Uterus (tissue), 3 donors: ENCODE measurements at regions not wholly inside any gene's neighbourhood (a gene's known extent, or its start where the extent isn't known, plus 50 kb on each side); places are given as distances from the start of the nearest gene placed in this dataset.

ENCODE experiments used
- DNase-seq, 2 donors: peaks; one replicate each; pipeline ENCODE4 v3.0.0-alpha.2; 2019 to 2020
- H3K27ac ChIP-seq, 2 donors: fragments of 200-600 bp; sonication (generic); 1 replicate in 1 of 2; 2 replicates in 1 of 2; pipeline ENCODE4 v1.5.1; 2016 to 2018
- H3K27me3 ChIP-seq, 2 donors: fragments of 200-600 bp; sonication (generic); one replicate each; pipeline ENCODE4 v1.5.1; 2018 to 2019; ENCODE audit warnings: control low read depth in 1 of 2
- H3K36me3 ChIP-seq, 2 donors: fragments of 200-600 bp; sonication (generic); one replicate each; pipeline ENCODE4 v1.5.1; 2019; ENCODE audit warnings: control low read depth in 1 of 2
- H3K4me1 ChIP-seq, 2 donors: fragments of 200-600 bp; sonication (generic); one replicate each; pipeline ENCODE4 v1.5.1; 2018 to 2019; ENCODE audit warnings: control low read depth in 1 of 2
- H3K4me3 ChIP-seq, 2 donors: fragments of 200-600 bp; sonication (generic); 1 replicate in 1 of 2; 2 replicates in 1 of 2; pipeline ENCODE4 v1.5.1; 2018 to 2019; ENCODE audit warnings: mild to moderate bottlenecking in 1 of 2
- H3K9me3 ChIP-seq, 2 donors: fragments of 200-600 bp; sonication (generic); one replicate each; pipeline ENCODE4 v1.5.1; 2019; ENCODE audit warnings: control low read depth in 1 of 2
- POLR2A ChIP-seq, 2 donors: fragments of 450-650 bp; IDR thresholded peaks; one replicate each; pipeline ENCODE4 v1.6.1; 2016; ENCODE audit warnings: antibody characterized with exemption in 2 of 2, mild to moderate bottlenecking in 1 of 2, moderate library complexity in 1 of 2
- intact Hi-C: fragments of 100-400 bp; cut with DNase I; formaldehyde crosslinking; loops from one replicate; pipeline ENCODE4 v1.15.1; 2023; ENCODE audit warnings: low total_unique reads
- TF ChIP-seq, protein P1 (sequence below), 4 experiments: fragments of 200-600 bp in 2 of 4; fragments of 450-650 bp in 2 of 4; sonication (generic) in 2 of 4; IDR thresholded peaks; one replicate each; pipeline ENCODE4 v1.5.1; 2016 to 2019; ENCODE audit warnings: antibody characterized with exemption in 4 of 4, mild to moderate bottlenecking in 2 of 4, moderate library complexity in 1 of 4
- donor health status: DM: yes; HTN: yes; CAD: no.

DNA sequence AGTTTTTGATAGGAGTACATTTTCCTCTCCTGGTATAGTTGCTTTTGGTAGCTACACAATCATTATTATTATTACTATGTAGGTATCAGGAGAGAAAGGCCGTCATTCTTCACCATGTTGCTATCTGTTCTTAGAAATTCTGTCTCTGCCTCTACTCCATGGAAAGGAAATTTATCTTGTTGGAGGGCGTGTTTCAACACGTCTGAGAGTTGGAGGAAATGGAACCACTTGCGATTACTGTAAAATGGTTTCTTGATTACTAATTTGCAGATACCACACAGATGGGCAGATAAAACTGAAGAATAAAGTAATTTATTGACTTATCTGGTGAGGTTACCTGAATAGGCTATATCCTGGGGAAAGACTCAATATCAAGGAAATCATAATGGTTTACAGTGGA lies 488.4 kb downstream of the NR2F2 start:
- no peak overlapping the region for H3K4me3 ChIP-seq
- H3K27me3 ChIP-seq, result no peaks in the 10 kb centered on the region
- intact Hi-C loops, result no loop called here
- DNase-seq, result no peak
- H3K36me3 ChIP-seq, result no peaks in the 10 kb centered on the region
- no peak overlapping the region for H3K27ac ChIP-seq
- no peak for TF ChIP-seq POLR2A (IDR thresholded peaks at IDR 0.05)
- TF ChIP-seq, protein P1, sequence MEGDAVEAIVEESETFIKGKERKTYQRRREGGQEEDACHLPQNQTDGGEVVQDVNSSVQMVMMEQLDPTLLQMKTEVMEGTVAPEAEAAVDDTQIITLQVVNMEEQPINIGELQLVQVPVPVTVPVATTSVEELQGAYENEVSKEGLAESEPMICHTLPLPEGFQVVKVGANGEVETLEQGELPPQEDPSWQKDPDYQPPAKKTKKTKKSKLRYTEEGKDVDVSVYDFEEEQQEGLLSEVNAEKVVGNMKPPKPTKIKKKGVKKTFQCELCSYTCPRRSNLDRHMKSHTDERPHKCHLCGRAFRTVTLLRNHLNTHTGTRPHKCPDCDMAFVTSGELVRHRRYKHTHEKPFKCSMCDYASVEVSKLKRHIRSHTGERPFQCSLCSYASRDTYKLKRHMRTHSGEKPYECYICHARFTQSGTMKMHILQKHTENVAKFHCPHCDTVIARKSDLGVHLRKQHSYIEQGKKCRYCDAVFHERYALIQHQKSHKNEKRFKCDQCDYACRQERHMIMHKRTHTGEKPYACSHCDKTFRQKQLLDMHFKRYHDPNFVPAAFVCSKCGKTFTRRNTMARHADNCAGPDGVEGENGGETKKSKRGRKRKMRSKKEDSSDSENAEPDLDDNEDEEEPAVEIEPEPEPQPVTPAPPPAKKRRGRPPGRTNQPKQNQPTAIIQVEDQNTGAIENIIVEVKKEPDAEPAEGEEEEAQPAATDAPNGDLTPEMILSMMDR (IDR thresholded peaks at IDR 0.05), result no peak
- no peaks in the 10 kb centered on the region for H3K9me3 ChIP-seq
- no peaks in the 10 kb centered on the region for H3K4me1 ChIP-seq

GRCh38 chr15:96827981-96828380 lies 497.5 kb downstream of the NR2F2 start:
- Histone ChIP-seq H3K4me3 (no peak overlapping the region), H3K36me3 (no peaks in the 10 kb centered on the region), H3K27ac (no peak overlapping the region), H3K9me3 (no peaks in the 10 kb centered on the region), H3K4me1 (no peaks in the 10 kb centered on the region), H3K27me3 (no peaks in the 10 kb centered on the region)
- no peak for DNase-seq
- TF ChIP-seq POLR2A (IDR thresholded peaks at IDR 0.05), result no peak
- TF ChIP-seq, protein P1 (IDR thresholded peaks at IDR 0.05), result no peak
- intact Hi-C loops, result no loop called here

- no peaks in the 10 kb centered on the region for H3K36me3 ChIP-seq
- H3K4me1 ChIP-seq, result no peaks in the 10 kb centered on the region
- H3K9me3 ChIP-seq, result no peaks in the 10 kb centered on the region
- no peak overlapping the region for H3K27ac ChIP-seq
- no peak overlapping the region for H3K4me3 ChIP-seq
- TF ChIP-seq, protein P1 (IDR thresholded peaks at IDR 0.05), result no peak
- TF ChIP-seq POLR2A (IDR thresholded peaks at IDR 0.05), result no peak
- DNase-seq, result no peak
- H3K27me3 ChIP-seq, result no peaks in the 10 kb centered on the region
- intact Hi-C loops, result no loop called here
These were observed 506.9 kb downstream of the NR2F2 start for GRCh38 chr15:96837241-96837970.

DNA sequence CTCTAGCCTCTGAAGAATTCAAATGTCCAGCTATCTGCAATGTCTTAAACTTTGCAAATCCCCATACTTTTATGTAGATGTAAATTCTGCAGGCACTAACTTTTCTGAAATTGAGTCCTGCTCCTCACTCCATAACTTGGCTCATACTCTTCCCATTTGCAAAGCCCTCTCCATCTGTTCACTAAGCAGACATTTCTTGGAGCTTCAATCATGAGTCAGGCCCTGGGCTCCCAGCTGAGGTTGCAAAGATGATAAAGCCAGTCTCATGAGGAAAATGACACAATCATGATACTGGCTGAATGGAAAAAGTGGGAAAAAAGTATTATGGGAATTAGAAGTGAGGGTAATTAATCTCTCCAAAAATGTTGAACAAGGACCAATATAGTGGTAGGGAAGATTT lies 507.6 kb downstream of the NR2F2 start:
- no peak overlapping the region for H3K27ac ChIP-seq
- no peaks in the 10 kb centered on the region for H3K27me3 ChIP-seq
- H3K4me1 ChIP-seq, result no peaks in the 10 kb centered on the region
- H3K9me3 ChIP-seq, result no peaks in the 10 kb centered on the region
- H3K36me3 ChIP-seq, result no peaks in the 10 kb centered on the region
- H3K4me3 ChIP-seq, result no peak overlapping the region
- DNase-seq, result no peak
- TF ChIP-seq, protein P1 (IDR thresholded peaks at IDR 0.05), result no peak
- TF ChIP-seq POLR2A (IDR thresholded peaks at IDR 0.05), result no peak
- intact Hi-C loops, result no loop called here

GRCh38 chr15:96849271-96849900 lies 518.9 kb downstream of the NR2F2 start:
- no peaks in the 10 kb centered on the region for H3K9me3 ChIP-seq
- intact Hi-C loops, result no loop called here
- no peak overlapping the region for H3K27ac ChIP-seq
- H3K27me3 ChIP-seq, result no peaks in the 10 kb centered on the region
- no peaks in the 10 kb centered on the region for H3K36me3 ChIP-seq
- no peaks in the 10 kb centered on the region for H3K4me1 ChIP-seq
- TF ChIP-seq, protein P1 (IDR thresholded peaks at IDR 0.05), result no peak
- no peak for TF ChIP-seq POLR2A (IDR thresholded peaks at IDR 0.05)
- DNase-seq, result no peak
- H3K4me3 ChIP-seq, result no peak overlapping the region
